ENCODE measurements at regions not wholly inside any gene's neighbourhood (a gene's known extent, or its start where the extent isn't known, plus 50 kb on each side); places are given as distances from the start of the nearest gene placed in this dataset.

DNA sequence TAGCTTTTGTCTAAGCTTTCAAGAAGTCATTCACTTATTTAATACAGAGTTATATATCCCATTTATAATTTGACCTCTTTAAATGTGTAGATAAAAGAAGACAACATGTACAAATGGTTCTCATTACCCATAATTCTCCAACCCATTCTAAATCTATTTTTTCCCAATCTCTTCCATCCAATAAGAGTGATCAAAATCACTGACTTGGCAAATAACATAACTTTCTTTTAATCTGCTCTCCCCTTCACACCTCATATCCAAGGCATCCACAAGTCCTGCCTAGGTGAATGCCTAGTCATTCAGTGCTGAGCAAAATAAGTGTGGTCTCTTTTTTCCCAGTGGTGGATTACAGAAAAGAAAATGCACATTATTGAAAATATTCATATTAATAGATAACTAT, 1231.1 kb downstream of the CDH11 start:
- TF ChIP-seq POLR2A (IDR thresholded peaks at IDR 0.05; ENCODE audit: extremely low read depth, insufficient read length): no peak
- TF ChIP-seq, protein P1, sequence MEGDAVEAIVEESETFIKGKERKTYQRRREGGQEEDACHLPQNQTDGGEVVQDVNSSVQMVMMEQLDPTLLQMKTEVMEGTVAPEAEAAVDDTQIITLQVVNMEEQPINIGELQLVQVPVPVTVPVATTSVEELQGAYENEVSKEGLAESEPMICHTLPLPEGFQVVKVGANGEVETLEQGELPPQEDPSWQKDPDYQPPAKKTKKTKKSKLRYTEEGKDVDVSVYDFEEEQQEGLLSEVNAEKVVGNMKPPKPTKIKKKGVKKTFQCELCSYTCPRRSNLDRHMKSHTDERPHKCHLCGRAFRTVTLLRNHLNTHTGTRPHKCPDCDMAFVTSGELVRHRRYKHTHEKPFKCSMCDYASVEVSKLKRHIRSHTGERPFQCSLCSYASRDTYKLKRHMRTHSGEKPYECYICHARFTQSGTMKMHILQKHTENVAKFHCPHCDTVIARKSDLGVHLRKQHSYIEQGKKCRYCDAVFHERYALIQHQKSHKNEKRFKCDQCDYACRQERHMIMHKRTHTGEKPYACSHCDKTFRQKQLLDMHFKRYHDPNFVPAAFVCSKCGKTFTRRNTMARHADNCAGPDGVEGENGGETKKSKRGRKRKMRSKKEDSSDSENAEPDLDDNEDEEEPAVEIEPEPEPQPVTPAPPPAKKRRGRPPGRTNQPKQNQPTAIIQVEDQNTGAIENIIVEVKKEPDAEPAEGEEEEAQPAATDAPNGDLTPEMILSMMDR (IDR thresholded peaks at IDR 0.05; ENCODE audit: low read depth, low read length): no peak
- TF ChIP-seq, protein P2, sequence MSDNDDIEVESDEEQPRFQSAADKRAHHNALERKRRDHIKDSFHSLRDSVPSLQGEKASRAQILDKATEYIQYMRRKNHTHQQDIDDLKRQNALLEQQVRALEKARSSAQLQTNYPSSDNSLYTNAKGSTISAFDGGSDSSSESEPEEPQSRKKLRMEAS (IDR thresholded peaks at IDR 0.05; ENCODE audit: low read depth, low read length): no peak
